ENCODE measurements at regions not wholly inside any gene's neighbourhood (a gene's known extent, or its start where the extent isn't known, plus 50 kb on each side); places are given as distances from the start of the nearest gene placed in this dataset.

- DNase-seq (ENCODE audit: low read depth in 4 of 4, low spot score in 3 of 4): no peak
Measured at GRCh38 chr6:168213121-168213524, 106.5 kb downstream of the DACT2 start.

- no peak for DNase-seq (ENCODE audit: low read depth in 4 of 4, low spot score in 3 of 4)
Measured at GRCh38 chr6:168212362-168212761, 107.2 kb downstream of the DACT2 start.

- no peak for DNase-seq (ENCODE audit: low read depth in 4 of 4, low spot score in 3 of 4)
Measured at GRCh38 chr6:168211681-168212080, 107.9 kb downstream of the DACT2 start.

DNA sequence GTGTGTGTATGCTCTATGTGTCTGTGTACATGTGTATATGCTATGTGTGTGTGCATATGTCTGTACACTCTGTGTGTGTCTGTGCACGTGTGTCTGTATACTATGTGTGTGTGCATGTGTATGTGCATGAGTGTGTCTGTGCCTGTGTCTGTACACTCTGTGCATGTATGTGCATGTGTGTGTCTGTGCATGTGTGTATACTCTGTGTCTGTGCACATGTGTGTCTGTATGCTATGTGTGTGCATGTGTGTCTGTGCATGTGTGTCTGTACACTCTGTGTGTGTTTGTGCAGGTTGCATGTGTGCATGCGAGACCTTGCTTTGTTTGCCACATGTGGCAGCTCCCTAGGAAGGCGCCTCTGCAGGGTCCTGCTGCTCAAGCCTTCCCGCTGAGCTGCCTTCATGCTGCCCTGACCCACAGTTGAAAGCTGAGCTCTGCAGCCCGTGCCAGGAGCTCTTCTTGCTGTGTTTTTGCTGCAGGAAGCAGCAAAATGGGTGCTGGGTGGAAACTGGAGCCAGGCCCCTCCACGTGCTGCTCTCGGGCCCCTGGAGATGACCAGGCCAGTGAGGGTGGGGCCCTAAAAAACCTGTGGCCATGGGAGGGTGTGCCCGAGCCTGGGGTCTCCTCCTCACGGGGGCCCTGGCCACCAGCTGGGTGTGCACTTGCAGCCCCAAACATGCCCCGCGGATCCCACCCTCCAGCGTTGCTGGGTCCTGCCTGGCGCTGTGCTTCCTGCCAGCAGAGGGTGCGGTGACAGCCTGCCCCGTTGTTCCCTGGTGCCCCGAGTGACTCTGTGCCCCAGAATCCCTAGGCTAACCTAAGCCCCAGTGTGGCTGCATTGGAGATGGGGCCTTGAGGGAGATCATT is 109.1 kb downstream of the DACT2 start:
- DNase-seq (ENCODE audit: low read depth in 4 of 4, low spot score in 3 of 4): no peak

- no peak for DNase-seq (ENCODE audit: low read depth in 4 of 4, low spot score in 3 of 4)
Measured at GRCh38 chr6:168209420-168209819, 110.2 kb downstream of the DACT2 start.

DNA sequence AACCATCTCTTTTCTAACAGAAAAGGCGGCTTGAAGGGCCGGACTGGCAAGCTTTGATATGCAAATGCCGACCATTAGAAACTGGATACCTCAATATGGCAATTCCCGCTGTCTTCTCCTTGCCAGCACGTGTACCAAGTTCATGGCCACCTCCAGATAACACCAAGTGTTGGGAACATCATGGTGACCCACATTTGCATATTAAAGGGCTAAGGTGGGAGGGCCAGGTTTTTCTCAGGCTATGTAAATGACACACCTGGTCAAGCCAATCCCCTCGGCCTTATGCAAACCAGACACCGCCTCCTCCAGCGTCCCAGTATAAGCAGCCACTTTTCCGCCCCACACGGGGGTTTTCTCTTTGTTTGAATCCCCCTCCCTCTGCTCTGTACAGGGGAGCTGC is 110.7 kb downstream of the DACT2 start:
- no peak for DNase-seq (ENCODE audit: low read depth in 4 of 4, low spot score in 3 of 4)

DNA sequence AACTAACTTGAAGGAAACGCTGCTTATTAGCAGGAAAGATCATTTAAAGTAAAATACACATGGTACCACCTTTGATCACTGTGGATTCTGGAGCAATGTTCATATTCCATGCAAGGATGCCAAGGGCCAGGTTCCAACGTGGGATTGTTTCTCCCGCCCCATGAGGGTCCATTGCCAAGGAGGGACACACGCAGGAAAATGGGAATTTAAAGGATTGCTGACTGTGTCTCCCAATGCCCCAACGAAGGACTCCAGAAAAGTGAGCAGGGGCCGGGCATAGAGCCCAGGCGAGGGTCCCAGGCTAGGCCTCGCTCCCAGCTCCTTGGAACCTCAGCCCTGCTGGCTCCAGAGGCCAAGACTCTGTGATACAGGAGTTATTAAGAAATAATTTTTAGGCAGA is 111.2 kb downstream of the DACT2 start:
- no peak for DNase-seq (ENCODE audit: low read depth in 4 of 4, low spot score in 3 of 4)

- no peak for DNase-seq (ENCODE audit: low read depth in 4 of 4, low spot score in 3 of 4)
Measured at GRCh38 chr6:168207421-168208175, 112.0 kb downstream of the DACT2 start.

- DNase-seq (ENCODE audit: low read depth in 4 of 4, low spot score in 3 of 4): no peak
Measured at GRCh38 chr6:168206661-168207274, 112.8 kb downstream of the DACT2 start.

- DNase-seq (ENCODE audit: low read depth in 4 of 4, low spot score in 3 of 4): no peak
Measured at GRCh38 chr6:168206186-168206585, 113.4 kb downstream of the DACT2 start.

DNA sequence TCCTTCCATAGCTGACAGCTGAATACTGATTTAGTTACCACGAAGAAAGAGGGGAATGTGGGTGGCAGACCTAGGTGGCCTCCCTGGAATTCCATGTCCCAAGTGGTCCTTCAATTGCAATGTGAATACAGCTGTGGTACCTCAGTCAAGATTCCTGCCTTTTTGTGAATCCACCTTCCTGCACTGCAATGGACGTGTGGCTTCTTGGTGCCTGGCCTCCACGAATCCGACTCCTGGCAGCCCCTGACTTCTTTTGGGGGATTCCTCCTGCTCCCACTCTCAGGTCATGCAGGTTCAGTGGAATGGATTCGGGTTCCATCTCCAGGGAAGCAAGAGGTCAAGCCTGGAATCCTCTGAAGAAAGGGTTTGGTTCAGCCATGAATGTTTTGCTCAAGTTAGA is 117.8 kb downstream of the DACT2 start:
- no peak for DNase-seq (ENCODE audit: low read depth in 4 of 4, low spot score in 3 of 4)

DNA sequence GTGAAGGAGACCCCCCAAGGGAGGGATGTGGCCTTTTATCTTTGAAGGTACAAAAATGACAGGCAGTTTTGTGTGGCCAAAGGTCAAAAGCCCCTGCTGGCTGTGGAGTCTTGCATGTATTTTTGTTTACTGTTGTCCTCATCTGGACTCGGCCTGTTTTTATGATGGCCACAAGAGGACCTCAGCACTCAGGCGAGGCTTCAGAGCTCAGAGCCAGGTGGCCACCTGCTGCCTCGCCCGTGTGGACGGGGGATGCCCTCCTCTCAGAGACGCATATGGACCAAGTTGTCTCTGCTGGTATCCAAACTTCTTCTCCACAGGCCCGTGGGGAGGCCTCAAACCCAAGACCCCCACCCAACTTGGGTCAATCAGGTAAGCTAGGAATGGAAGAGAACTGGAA is 118.2 kb downstream of the DACT2 start:
- DNase-seq (ENCODE audit: low read depth in 4 of 4, low spot score in 3 of 4): no peak

DNA sequence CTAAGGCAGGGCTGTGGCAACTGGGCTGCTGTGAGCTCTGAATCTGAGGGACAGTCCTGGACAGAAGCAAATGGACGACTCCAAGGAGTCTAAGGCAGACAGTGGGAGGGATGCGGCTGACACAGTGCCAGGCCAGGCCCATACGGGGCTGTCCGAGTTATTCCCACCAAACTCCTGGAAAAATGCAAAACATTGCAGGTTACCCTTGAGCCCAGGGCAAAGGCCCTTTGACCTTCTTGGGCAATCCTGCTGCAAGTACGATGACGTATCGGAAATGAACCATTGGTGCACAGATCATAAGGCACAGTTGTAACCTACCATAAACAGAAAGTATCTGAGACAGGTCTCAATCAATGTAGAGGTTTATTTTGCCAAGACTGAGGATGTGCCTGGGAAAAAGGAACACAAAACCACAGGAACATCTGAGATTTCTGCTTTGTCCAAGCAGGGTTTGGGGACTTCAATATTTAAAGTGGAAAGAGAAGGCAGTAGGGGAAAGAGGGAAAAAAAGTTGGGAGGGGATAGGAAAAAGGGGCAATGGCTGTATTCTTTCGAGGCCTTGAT is 118.9 kb downstream of the DACT2 start:
- DNase-seq (ENCODE audit: low read depth in 4 of 4, low spot score in 3 of 4): no peak

DNA sequence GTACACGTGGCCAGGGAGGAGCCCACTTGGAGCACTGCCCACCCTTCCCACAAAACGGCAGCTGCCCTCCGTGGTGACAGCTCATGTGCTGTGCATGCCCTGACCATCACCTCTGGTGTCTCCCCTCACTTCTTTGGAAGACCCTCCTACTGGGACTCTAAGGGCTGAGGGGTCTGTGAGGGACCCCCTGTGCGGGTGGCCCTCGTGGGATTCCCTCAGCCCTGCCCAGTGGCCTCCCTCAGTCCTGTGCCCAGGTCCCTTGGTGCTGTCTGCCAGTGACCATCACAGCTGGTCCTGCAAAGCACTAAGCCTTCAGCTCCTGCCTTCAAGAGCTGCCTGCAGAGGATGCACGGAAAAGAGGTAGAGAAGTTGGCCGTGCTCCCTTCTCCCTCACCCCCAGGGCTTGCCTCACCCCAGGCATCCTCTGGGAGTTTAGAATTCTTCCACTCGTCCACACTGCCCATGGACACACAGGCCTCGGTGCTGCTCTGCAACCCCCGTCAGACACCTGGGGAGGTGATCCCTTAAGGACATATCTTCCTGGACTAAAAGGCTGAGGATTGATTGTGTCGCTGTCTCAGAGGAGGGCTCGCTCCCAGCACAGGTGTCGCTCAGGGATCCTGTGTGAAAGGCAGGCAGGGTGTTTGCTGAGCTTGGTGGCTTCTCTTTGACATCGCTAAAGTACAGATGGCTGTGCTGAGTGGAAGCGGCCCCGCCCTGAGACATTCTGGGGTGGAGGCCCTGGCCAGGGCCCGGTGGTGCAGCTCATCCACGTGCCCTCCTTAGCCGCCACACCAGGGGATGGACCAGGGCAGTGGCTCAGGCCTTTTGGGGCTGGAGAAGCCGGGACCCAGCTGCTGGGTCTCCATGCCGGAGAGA is 119.5 kb upstream of the FRMD1 start:
- DNase-seq (ENCODE audit: low read depth in 4 of 4, low spot score in 3 of 4): no peak

DNA sequence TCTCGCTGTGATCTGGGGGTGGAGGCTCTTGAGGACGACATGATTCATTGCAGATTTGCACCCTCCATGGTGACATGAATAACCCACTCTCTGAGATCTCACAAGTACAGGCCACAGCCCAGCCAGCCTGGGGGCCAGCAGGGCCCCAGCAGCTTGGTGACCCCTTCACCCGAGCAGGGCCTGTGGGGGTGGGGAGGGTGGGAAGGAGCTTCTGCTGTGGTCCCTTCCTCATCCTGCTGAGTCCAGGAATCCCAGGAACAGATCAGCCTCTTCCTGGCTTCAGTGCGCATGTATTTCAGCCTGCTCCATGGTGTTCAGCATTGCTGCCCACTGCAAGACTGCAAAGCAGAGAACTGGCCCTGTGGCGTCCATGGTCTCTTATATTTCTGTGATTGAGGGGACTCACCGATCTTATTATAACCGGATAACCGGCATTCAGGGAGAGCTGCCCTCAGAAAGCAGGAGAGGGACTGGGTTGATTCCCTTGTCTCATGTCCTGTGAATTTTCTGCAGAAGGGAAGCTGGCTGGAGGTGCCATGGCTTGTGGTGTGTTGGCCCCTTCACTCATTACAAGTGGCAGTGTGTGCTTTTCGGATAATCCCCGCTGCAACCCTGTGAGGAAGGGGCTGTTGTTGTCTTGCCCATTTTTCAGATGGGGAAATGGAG is 118.8 kb upstream of the FRMD1 start:
- no peak for DNase-seq (ENCODE audit: low read depth in 4 of 4, low spot score in 3 of 4)

- no peak for DNase-seq (ENCODE audit: low read depth in 4 of 4, low spot score in 3 of 4)
Measured at GRCh38 chr6:168196881-168197635, 118.0 kb upstream of the FRMD1 start.

DNA sequence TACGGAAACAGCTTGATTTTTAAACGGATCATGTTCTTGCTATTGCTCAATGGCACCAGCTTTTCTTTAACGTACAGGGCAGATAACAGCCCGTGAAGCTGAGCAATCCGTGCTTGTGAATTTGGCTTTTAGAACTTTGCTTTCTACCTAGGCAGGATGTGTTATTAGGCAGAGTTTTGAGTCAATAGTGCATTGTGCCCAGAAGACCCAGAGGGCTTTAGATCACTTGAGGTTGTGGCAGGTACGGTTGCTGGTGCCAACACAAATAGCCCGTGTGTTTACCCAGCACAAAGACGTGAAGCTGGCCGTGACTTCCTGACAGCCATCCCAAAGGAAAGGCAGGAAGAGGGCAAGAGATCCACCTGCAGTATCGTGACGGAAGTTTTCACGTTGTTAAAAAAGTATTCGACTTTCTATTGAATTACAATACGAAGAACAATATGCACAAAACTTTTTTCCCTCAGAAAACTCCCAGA is 117.4 kb upstream of the FRMD1 start:
- no peak for DNase-seq (ENCODE audit: low read depth in 4 of 4, low spot score in 3 of 4)

GRCh38 chr6:168195712-168196111 is 116.7 kb upstream of the FRMD1 start:
- DNase-seq (ENCODE audit: low read depth in 4 of 4, low spot score in 3 of 4): no peak
